ELR (cell line): ENCODE measurements at regions not wholly inside any gene's neighbourhood (a gene's known extent, or its start where the extent isn't known, plus 50 kb on each side); places are given as distances from the start of the nearest gene placed in this dataset.
"Not testable (repeated sequence)": the region's sequence is repeated elsewhere in the genome, so short reads cannot be mapped to it uniquely, and the experiment has no call there.

ENCODE experiments used
- DNase-seq: peaks from one replicate; pipeline ENCODE4 v3.0.0-alpha.2; 2015; ENCODE audit warnings: low read depth

DNA sequence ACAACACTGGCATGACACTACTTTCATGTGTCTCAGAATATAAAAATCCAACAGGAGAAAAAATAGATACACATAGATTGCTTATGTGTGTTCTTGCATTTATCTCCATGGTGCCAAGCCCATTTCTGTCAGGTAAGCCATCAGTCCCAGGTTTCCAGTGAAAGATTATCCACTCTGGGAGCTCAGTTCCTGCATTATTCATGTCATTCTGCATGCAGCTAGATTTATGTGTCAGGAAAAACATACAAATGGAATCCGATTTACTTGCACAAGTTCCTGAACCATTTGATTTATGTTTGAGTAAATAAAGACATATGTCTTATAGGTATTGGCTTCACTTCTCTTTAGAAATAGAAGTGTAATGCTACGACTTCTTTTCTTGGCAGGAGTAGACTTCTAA lies 569.7 kb downstream of the KCNJ2 start:
- DNase-seq, result no peak

DNA sequence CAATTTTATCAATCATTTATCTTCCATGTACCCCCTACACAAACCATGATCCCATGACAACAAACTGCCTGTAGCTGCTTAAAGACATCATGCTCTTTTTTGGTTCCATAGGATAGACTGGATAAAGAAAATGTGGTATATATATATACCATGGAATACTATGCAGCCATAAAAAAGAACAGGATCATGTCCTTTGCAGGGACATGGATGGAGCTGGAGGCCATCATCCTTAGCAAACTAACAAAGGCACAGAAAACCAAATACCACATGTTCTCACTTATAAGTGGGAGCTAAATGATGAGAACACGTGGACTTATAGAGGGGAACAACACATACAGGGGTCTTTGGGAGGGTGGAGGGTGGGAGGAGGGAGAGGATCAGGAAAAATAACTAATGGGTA lies 577.2 kb downstream of the KCNJ2 start:
- not testable (repeated sequence) for DNase-seq

DNA sequence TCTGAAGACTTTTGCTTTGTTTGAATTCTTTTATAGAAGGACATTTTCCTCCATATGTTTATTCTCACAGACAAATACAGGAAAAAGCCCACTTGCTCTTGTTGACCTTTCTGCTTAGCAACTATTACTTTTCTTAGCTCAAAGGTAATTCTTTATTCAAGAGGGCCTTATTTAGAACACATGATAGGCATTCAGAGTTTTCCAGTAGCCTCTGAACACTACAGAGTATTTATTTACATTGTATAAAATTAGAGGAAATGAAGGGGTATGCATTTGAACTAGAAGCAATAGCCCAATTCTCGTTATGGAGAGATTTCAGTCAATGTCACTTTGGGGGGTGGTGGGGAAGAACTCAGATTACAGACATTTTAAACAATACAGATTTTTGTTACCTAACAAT lies 581.7 kb downstream of the KCNJ2 start:
- DNase-seq, result no peak

DNA sequence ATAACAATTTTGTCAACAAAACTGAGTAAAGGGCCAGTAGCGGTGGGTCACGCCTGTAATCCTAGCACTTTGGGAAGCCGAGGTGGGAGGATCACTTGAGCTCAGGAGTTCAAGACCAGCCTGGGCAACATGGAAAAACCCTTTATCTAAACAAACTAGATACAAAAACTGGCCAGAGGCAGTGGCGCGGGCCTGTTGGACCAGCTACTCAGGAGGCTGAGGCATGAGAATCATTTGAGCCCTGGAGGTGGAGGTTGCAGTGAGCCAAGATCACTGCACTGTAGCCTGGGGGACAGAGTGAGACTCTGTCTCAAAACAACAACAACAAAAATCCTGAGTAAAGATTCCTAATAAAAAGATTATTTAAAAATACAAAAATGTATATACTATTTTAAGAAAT lies 583.1 kb downstream of the KCNJ2 start:
- not testable (repeated sequence) for DNase-seq

DNA sequence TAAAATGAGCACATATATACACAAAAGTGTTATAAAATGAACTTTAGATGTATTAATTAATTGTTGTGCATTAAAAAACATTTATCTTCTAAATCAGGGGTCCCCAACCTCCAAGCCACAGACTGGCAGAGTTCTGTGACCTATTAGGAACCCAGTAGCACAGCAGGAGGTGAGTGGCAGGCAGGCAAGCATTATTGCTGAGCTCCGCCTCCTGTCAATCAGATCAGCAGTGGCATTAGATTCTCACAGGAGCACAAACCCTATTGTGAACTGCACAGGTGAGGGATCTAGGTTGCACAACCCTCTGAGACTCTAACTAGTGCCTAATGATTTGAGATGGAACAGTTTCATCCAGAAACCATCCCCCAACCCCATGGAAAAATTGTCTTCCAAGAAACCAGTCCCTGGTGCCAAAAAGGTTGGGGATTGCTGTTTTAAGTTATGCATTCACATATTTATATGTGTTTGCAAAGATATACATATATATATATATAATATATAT lies 583.7 kb downstream of the KCNJ2 start:
- no peak for DNase-seq

DNA sequence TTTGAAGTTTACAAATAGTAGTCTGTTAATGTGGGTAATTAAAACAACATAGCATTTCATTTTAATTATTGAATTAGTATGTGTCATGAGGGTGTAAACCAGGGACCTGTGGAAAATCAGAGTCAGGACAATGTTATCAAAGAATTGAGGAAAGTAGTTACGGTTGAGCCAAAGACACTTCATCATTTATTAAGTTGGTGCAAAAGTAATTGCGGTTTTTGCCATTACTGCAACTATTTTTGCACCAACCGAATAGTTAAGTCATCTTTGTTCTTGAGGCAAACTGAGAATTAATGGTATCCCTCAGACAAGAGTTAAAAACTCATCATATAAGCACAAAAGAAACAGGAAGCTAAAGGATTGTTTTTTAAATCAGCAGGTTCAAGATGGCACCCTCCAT lies 593.7 kb downstream of the KCNJ2 start:
- DNase-seq, result no peak

DNA sequence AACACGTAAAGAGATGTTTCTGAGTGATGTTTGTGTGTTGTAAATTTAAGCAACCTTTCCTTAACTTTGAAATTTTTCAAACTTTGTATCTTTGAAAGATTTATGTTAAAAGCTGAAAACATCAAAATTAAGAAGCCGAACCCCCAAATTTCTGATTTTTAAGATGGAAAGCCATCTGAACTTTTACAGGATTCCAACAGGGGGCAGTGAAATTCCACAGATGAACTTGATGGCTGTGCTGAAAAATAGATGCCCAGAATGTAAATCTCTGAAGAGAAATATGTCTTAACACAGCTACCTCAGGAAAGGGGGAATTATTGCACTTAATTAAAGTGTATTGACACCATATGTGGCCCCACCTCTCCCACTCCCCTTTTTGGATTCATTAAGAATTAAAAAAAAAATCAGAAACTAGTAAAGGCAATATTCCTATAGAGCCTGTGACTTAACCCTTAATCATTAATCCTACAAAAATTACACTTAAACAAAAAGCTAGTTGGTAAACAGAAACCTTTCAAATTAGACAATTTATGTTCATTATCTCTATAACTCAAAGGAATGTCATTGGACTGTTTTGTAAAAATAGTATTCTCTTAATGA lies 597.9 kb downstream of the KCNJ2 start:
- peak; percentile 60 for DNase-seq

DNA sequence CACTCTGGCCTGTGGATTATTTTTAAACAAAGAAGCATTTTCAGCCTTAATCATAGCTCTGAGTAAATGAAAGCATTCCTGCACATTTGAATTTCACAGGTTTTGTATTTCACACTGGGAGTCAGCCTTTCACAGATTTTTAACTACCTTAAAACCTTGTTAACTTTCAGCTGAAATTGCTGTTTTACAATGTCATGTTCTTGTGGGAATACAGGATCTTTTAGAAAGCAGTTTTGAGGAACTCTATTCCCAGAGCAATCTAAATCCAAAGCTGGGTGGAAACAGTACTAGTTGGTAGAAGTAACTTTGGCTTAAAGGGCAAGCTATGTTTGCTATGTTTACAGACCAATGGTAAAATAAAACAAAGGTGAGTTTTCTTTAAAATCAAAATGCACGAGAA lies 600.6 kb downstream of the KCNJ2 start:
- no peak for DNase-seq

DNA sequence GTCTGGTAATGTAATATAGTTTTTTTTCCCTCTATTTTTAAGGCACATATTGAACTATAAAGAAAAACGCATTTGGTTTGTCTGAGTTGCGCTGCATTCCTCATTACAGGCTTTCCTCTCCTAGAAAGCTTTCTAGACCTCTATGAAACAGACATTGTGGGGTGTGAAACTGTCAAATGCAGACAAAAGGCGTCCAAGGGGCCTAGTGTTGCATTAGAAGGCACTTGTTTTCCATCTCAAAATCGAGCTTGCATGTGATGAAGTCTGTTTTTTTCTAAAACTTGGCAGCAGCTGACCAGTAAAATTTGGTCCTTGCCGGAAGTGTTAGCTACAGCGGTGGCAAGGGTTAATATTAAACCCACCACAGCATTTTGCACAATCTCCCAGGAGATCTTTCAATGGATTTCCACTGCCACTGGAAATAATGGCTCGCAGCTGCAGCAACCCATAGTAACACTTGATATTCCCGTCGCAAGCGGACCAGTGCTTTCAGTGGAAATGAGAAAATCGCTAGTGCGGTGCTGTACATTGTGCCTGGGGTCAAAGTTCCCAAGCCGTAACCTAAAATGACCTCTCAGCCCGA lies 602.6 kb downstream of the KCNJ2 start:
- DNase-seq, result no peak

DNA sequence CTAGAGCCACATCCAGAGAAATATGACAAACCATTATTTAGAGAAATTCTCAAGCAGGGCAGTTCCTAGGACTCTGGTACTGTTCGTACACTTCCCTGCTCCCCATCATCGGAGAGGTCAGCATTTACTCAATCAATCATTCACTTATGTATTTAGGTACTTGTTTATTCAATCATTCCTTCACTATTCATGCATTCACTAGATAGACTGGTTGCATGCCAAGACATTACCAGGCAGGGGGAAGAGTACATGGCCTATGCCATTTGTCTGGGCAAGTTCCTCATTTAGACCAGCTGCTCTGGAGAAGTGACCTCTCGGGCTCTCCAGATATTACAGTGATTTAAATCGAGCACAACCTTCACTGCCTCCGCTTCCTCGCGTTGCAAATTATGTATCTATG lies 603.4 kb downstream of the KCNJ2 start:
- DNase-seq, result no peak

DNA sequence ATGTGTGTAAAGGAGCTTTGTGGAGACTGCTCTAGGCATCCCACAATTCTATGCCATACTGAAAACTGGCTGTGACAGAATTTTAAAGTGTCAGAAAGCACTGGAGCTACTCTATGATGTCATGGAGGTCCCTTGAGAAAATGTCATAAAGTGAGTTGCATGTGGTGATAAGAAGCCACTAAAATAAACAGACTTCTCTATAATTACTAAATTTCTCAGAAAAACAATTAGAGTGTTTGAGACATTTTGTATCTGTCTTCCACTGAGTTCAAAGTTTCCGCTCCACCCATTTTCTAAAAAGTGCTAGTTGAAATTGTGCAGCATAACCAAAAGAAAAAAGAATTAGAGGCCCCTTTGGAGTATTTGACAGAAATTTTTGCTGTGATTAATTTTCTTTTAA lies 603.9 kb downstream of the KCNJ2 start:
- no peak for DNase-seq

DNA sequence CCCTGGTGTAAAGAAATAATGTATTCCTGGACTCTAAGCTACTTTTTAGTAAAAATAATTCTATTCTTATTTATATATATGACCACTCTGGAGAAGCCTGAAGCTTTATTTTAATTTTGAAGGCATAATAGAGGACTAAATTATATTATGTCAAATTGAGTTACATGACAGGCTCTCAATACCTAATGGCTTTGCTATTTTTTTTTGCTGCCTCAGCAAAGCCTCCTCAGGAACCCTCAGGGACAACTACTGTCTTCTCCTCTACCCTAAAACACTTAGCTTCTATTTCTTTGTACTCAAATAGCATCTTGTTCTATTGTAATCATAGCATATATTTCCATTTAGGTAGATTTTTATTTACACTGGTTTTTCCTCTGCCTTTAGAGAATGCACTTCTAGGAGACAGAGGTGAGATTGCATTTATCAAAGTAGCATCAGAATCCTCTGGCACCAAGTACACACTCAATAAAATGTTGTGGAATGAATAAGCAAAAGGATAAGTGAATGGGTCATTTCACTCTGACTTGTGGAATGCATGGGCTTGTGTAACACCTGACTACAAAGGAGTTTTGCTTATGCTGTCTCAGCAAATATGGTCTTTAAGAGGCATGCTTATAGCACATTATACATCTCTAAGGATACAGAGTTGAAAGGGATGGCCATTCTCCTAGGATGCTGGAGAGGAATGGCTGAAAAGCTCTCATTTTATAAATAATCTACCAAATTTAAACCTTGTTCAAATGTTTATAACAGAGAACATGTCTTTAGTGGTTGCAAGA lies 605.2 kb downstream of the KCNJ2 start:
- no peak for DNase-seq

DNA sequence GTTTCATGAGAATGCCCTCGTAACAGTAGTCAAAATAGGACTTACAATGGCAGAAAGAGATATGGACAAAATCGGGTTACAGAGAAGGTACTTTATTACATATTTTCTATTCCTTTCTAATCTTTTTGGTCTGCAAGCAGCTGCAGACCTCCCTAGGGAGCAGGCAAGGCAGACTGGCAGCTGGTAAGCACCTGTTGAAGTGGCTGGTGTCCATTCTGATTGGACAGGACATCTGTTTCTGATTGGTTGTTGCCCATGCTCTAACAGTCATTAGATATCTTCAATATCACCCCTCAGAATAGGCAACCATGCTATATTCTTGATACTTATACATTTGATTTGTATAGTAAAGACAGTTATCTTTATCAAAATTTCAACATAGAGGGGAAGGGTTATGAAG lies 606.3 kb downstream of the KCNJ2 start:
- no peak for DNase-seq

DNA sequence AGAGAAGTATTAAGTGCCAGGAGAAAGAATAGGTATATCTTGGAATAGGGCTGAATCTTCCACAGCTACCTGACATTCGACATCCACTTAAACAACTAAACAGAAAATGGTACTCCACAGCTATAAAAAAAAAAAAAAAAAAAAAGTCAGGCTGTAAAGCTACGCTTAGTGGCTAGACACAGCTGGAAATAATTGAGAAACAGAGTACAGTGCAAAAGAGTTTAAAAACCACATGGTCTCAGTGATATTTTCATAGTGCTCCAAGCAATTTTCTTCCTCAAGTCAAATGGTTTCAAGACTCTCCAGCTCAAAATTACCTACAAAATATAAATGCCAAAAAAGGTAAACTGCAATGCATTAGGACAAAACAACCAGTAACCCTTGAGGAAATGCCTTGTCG lies 607.1 kb downstream of the KCNJ2 start:
- DNase-seq, result no peak

DNA sequence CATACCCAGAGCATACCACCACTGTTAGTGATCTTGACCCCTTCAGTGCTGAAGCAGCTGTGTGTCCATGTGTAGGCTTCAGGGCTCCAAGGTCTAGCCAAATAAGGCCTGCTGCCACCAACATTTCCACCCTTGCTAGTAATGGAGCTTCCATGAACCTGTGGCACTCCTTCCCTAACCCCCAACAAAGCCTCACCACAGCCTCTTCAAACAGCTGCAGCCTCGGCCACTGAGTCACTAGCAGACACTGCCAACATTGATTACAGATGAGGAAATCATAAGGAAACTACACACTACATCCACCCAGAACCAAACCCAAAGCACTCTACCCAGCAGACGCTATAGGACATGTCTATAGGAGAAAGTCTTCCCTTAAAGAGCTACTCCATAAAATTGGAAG lies 610.7 kb downstream of the KCNJ2 start:
- peak; percentile 8 for DNase-seq

DNA sequence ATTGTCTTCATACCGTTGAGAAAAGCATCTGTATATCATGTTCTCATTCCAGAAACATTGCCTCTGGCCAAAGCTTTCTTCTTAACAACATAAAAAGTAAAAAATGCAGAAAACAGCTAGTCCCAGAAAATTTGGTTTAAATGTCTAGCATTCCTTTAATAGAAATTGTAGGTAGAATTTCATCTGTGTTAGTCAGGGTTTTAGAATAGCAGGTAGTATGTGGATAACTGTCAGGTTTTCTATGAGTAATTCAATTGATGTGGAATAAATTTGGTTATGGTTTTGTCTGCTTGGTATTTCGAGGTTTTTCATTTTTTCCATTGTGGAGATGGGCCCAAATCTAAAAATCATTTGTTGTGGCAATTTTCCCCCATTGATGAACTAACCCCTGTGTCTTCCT lies 616.7 kb downstream of the KCNJ2 start:
- no peak for DNase-seq

DNA sequence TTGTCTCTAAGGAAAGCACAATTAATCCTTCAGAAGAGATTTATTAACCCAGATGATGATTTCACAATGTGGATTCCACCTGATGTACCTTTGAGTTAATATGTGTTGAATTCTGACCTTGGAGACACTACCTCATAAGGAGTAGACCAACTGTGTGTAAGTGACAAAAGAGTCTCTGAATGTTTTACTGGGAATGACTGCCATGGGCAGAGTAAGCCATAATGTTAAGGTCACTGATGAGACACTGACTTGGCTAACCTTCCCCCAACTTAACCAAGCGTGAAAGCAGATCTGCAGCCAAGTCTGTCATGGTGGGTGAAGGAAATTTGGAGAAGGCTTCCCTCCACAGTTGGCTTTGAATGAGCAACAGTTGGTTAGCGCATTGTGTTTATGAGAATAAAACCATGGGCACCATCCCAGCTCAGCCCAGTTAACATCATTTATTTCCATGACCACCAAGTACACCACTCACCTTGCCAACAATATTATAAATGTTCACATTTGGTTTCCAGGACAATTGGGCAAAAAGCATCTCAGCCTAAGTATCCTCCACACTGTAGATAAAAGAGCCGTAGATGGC lies 618.5 kb downstream of the KCNJ2 start:
- no peak for DNase-seq

DNA sequence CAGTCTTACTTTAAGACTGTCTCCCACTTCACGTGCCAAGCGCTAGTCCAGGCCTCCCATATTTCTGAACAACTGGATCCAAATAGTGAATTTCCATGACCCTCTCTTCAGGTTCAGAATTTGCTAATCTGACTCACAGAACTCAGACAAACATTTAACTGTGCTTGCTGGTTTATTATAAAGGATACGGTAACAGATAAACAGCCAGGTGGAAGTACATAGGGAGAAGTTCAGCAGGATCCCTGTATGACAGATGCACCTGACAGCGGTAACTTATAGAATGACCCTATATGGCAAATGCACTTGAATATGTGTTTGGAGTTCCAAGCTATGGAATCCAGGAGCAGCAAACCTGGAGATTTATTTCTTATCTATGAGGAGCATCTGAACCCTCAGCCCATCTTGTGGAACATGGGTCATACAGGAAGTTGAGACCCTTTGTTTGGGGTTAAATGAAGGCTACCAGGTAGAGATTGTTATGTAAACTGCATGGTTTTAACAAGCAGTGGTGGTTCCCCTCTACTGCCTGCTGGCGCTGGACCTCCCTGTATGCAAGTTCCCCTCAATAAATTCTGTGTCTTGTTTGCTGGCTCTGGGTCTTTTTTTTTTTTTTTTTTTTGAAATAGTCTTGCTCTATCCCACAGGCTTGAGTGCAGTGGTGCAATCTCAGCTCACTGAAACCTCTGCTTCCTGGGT lies 622.6 kb downstream of the KCNJ2 start:
- DNase-seq, result no peak

DNA sequence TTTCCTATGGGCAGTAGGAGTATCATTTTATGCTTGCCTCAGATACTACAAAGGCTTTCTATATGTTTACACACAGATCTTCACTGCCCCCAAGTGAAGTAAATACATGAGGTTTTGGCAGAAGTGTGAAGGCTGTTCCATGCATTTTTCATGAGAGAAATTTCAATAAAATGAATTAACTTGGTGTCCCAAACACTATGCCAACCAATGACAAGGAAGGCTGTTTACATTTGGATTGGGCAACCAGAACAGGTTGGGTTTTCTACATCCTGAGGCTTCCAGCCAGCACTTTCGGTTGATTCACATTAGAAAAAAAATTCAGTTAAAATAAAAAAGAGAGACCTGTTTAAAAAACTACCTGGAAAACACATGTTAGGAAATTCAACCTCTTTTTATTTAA lies 625.4 kb downstream of the KCNJ2 start:
- no peak for DNase-seq

DNA sequence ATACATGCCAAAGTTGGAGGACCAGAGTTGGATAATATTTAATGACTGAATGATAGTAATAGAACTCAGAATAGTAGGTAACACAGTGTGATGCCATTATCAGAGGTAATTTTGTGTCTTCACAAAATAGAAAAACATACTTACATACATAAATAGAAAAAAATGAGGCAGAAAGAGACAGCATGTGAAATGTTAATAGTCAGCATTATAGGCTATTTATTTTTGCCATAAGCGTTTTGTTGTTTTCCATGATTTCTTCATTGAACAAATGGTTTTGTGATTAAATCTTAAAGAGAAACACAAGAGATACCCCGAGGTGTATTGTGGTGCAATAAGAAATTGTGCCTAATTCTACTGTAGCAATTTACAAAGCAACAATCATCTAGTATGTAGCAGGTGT lies 626.3 kb downstream of the KCNJ2 start:
- no peak for DNase-seq

DNA sequence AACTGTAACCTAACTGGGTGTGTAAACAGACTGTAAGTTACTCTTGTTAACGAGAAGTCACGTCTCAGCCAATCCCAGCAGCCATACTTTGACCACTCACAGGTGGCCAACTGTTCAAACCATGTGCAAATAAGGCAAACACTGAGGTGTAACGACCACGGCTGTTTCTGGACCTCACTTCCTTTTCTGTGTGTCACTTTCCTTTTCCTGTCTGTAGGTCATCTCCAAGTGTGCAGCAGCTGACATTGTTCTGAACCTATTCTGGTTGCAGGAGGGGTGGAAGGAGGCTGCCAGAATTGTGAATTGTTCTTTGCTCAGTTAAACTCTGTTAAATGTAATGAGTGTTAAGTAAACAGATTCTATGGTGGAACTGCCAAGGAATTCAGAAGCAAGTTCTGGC lies 627.4 kb downstream of the KCNJ2 start:
- DNase-seq, result no peak

DNA sequence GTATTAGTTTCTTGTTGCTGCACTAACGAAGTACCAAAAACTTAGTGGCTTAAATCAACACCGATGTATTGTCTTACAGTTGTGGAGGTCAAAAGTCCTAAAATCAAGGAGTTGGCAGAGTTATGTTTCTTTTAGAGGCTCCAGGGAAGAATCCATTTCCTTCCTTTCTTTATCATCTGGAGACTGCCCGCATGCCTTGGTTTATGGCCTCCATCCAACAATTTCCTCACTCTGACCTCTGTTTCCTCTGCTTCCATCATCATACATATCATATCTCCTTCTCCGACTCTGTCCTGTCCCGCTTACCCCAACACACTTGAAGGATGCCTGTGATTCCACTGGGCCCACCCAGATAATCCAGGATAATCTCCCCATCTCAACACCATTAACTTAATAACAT lies 627.8 kb downstream of the KCNJ2 start:
- no peak for DNase-seq

DNA sequence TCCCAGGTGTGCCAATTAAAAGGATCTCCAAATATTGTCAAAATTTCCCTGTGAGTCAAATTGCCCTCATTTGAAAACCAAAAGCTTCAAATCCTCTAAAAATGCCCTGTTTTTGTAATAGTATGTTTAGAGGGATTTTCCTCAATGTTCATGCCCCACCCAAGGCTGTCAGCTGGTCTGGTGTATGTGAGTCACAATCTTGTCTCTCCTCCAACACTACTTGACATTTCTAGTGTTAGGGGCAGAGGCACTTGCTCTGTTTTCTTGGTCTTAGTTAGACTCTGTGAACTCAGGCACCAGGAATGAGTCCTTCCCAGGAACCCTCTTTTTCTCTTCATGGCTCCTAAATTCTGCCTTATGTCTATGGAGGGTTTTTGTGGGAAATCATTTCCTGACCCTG lies 634.8 kb downstream of the KCNJ2 start:
- peak; percentile 19 for DNase-seq
